SK-N-SH (cell line): ENCODE measurements at regions not wholly inside any gene's neighbourhood (a gene's known extent, or its start where the extent isn't known, plus 50 kb on each side); places are given as distances from the start of the nearest gene placed in this dataset.

Experiments
- CTCF ChIA-PET: fragments of 300-600, 350-600 bp; formaldehyde crosslinking; extraction: SDS; loops from one replicate; lab custom pipeline; 2021; lab: Yijun Ruan, JAX
- POLR2A ChIA-PET: fragments of 350-600 bp; sonication (Branson Sonifier 250); formaldehyde crosslinking; extraction: SDS; loops from one replicate; lab custom pipeline; 2020; ENCODE audit warnings: antibody characterized with exemption, inconsistent platforms; lab: Yijun Ruan, JAX
- DNase-seq: peaks from one replicate; pipeline ENCODE4 v3.0.0; 2012
- H2AFZ ChIP-seq: fragments of 200-600 bp; sonication (generic); 2 replicates; pipeline ENCODE4 v1.8.1; 2016; ENCODE audit warnings: antibody characterized with exemption, mild to moderate bottlenecking, low read depth
- H3F3A ChIP-seq: fragments of 200-600 bp; sonication (generic); replicated peaks from 2 replicates; pipeline ENCODE3; 2016; ENCODE audit warnings: antibody characterized with exemption, mild to moderate bottlenecking; ENCODE audit not compliant: insufficient read depth
- H3K27ac ChIP-seq, 2 experiments: fragments of 200-500 bp in 1 of 2; fragments of 200-600 bp in 1 of 2; sonication (Bioruptor generic) in 1 of 2; sonication (generic), shearing (Covaris generic) in 1 of 2; 2 replicates each; pipeline versions ENCODE4 v1.5.1 to v1.6.1; 2014 to 2016; ENCODE audit warnings: low read depth in 2 of 2, inconsistent platforms in 1 of 2, low read length in 1 of 2, mild to moderate bottlenecking in 1 of 2, mixed read lengths in 1 of 2
- H3K27me3 ChIP-seq: fragments of 200-600 bp; sonication (generic), shearing (Covaris generic); 2 replicates; pipeline ENCODE4 v1.6.1; 2016; ENCODE audit warnings: mixed run types; ENCODE audit not compliant: insufficient read depth
- H3K36me3 ChIP-seq, 2 experiments: fragments of 200-500 bp in 1 of 2; fragments of 200-600 bp in 1 of 2; sonication (Bioruptor generic) in 1 of 2; sonication (generic) in 1 of 2; replicated peaks in 1 of 2; 2 replicates each; pipeline versions ENCODE3 to v1.5.1; 2014 to 2016; ENCODE audit warnings: low read length in 1 of 2, mild to moderate bottlenecking in 1 of 2; ENCODE audit not compliant: insufficient read depth in 2 of 2, control insufficient read depth in 1 of 2
- H3K4me1 ChIP-seq, 2 experiments: fragments of 200-500 bp in 1 of 2; fragments of 200-600 bp in 1 of 2; sonication (Bioruptor generic) in 1 of 2; sonication (generic), shearing (Covaris generic) in 1 of 2; 2 replicates each; pipeline versions ENCODE4 v1.5.1 to v1.6.1; 2014 to 2016; ENCODE audit warnings: low read depth in 1 of 2, low read length in 1 of 2, mixed run types in 1 of 2; ENCODE audit not compliant: insufficient read depth in 2 of 2, control insufficient read depth in 1 of 2
- H3K4me2 ChIP-seq: fragments of 200-600 bp; sonication (generic), shearing (Covaris generic); 2 replicates; pipeline ENCODE4 v1.6.1; 2017; ENCODE audit warnings: mixed run types
- H3K4me3 ChIP-seq, 2 experiments: fragments of 200-500 bp in 1 of 2; fragments of 200-600 bp in 1 of 2; sonication (Bioruptor generic) in 1 of 2; sonication (generic), shearing (Covaris generic) in 1 of 2; 2 replicates each; pipeline versions ENCODE4 v1.5.1 to v1.8.1; 2014 to 2016; ENCODE audit warnings: low read depth in 2 of 2, inconsistent platforms in 1 of 2, low read length in 1 of 2, mild to moderate bottlenecking in 1 of 2, mixed read lengths in 1 of 2, moderate library complexity in 1 of 2
- H3K79me2 ChIP-seq: fragments of 200-600 bp; sonication (generic); 2 replicates; pipeline ENCODE4 v1.8.1; 2017; ENCODE audit warnings: mild to moderate bottlenecking; ENCODE audit not compliant: insufficient read depth
- H3K9ac ChIP-seq: fragments of 200-600 bp; sonication (generic); 2 replicates; pipeline ENCODE4 v1.6.1; 2017; ENCODE audit warnings: mixed run types
- H3K9me2 ChIP-seq: fragments of 200-600 bp; sonication (generic); 2 replicates; pipeline ENCODE4 v1.6.1; 2017; ENCODE audit warnings: mixed run types
- H3K9me3 ChIP-seq: fragments of 200-600 bp; sonication (generic); 2 replicates; pipeline ENCODE4 v1.6.1; 2017; ENCODE audit warnings: mixed run types, mild to moderate bottlenecking, moderate library complexity
- H4K20me1 ChIP-seq: fragments of 200-600 bp; sonication (generic); 2 replicates; pipeline ENCODE4 v1.6.1; 2017; ENCODE audit warnings: mild to moderate bottlenecking, mixed run types; ENCODE audit not compliant: insufficient read depth
- ELF1 ChIP-seq: IDR thresholded peaks from 2 replicates; pipeline ENCODE4 v1.4.0; 2012
- EP300 ChIP-seq, 2 experiments: IDR thresholded peaks; 2 replicates each; pipeline versions ENCODE4 v1.4.0 to v1.6.1; 2012; ENCODE audit warnings: borderline replicate concordance in 1 of 2, low read depth in 1 of 2, low read length in 1 of 2
- EZH2phosphoT487 ChIP-seq: fragments of 200-600 bp; sonication (generic); IDR thresholded peaks from 2 replicates; pipeline ENCODE4 v1.6.1; 2017; ENCODE audit warnings: low read depth, mixed run types, mild to moderate bottlenecking, antibody characterized with exemption, moderate library complexity, borderline replicate concordance
- FOSL2 ChIP-seq: IDR thresholded peaks from 2 replicates; pipeline ENCODE4 v1.4.0; 2012; ENCODE audit warnings: low read depth, mild to moderate bottlenecking, moderate library complexity, borderline replicate concordance
- FOXM1 ChIP-seq: IDR thresholded peaks from 2 replicates; pipeline ENCODE4 v1.4.0; 2012; ENCODE audit warnings: low read depth, mild to moderate bottlenecking
- GABPA ChIP-seq: IDR thresholded peaks from 2 replicates; pipeline ENCODE4 v1.4.0; 2012; ENCODE audit warnings: low read depth, mild to moderate bottlenecking
- MEF2A ChIP-seq: IDR thresholded peaks from 2 replicates; pipeline ENCODE4 v1.4.0; 2012; ENCODE audit warnings: low read depth, borderline replicate concordance
- MXI1 ChIP-seq: IDR thresholded peaks from 2 replicates; pipeline ENCODE4 v1.6.1; 2012; ENCODE audit warnings: mild to moderate bottlenecking, low read depth, low read length, improper control_type of control experiment
- RAD21 ChIP-seq: IDR thresholded peaks from 2 replicates; pipeline ENCODE4 v1.6.1; 2012; ENCODE audit warnings: mild to moderate bottlenecking, low read length
- RCOR1 ChIP-seq: fragments of 150-350 bp; IDR thresholded peaks from 2 replicates; pipeline ENCODE4 v1.6.1; 2017; ENCODE audit warnings: antibody characterized with exemption, low read length
- RXRA ChIP-seq: IDR thresholded peaks from 2 replicates; pipeline ENCODE4 v1.4.0; 2012; ENCODE audit warnings: low read depth, mild to moderate bottlenecking, borderline replicate concordance
- TCF12 ChIP-seq: IDR thresholded peaks from 2 replicates; pipeline ENCODE4 v1.4.0; 2012
- TEAD4 ChIP-seq: IDR thresholded peaks from 2 replicates; pipeline ENCODE4 v1.4.0; 2012; ENCODE audit warnings: mild to moderate bottlenecking, borderline replicate concordance; ENCODE audit not compliant: insufficient read depth
- YY1 ChIP-seq: IDR thresholded peaks from 2 replicates; pipeline ENCODE4 v1.4.0; 2012; ENCODE audit warnings: low read depth, mild to moderate bottlenecking
- whole genome bisulfite sequencing: methylation state at CpG from one replicate; pipeline ENCODE4 v1.1.6; 2017; ENCODE audit warnings: low lambda C conversion rate; 5-methylcytosine and 5-hydroxymethylcytosine counted together
- TF ChIP-seq, protein P1 (sequence below): fragments of 150-350 bp; IDR thresholded peaks from 2 replicates; pipeline ENCODE4 v1.6.1; 2016; ENCODE audit warnings: mild to moderate bottlenecking, low read depth, low read length
- TF ChIP-seq, protein P2 (sequence below): IDR thresholded peaks from 2 replicates; pipeline ENCODE4 v1.4.0; 2012; ENCODE audit warnings: low read depth, borderline replicate concordance
- TF ChIP-seq, protein P3 (sequence below): IDR thresholded peaks from 2 replicates; pipeline ENCODE4 v1.4.0; 2012; ENCODE audit warnings: low read depth, borderline replicate concordance
- TF ChIP-seq, protein P4 (sequence below): fragments of 150-350 bp; IDR thresholded peaks from 2 replicates; pipeline ENCODE4 v1.6.1; 2017; ENCODE audit warnings: antibody characterized with exemption, low read length, low read depth, borderline replicate concordance
- TF ChIP-seq, protein P5 (sequence below): fragments of 200-600 bp; sonication (generic); IDR thresholded peaks from 2 replicates; pipeline ENCODE4 v1.6.1; 2017; ENCODE audit warnings: antibody characterized with exemption, mild to moderate bottlenecking, moderate library complexity

DNA sequence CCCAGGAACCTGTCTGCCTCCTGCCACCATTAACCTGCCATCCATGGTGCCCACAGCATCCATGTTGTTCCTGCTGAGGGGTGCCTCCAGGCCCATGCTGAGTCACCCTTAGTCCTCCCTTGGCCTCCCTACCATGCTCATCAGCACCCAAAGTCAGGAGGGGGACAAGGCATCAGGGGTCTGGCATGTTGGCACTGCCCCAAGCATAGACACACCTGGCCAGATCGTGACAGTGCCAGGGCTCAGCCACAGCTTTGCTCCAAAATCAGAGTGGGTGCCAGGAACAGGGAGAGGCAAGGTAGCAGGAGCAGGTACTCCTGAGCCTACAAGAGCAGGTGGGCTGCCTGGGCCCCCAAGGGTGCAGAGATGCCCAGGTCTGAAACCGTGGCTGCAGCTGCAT lies 566.6 kb downstream of the TLE1 start:
- no peak for TF ChIP-seq MXI1
- no peak for TF ChIP-seq YY1
- Histone ChIP-seq H3F3A (no peaks in the 10 kb centered on the region), H4K20me1 (no peaks in the 10 kb centered on the region), H3K36me3 (no peaks in the 10 kb centered on the region), H3K9ac (no peak overlapping the region), H3K4me1 (no peaks in the 10 kb centered on the region), H3K27ac (no peak overlapping the region), H2AFZ (no peak overlapping the region), H3K9me3 (no peaks in the 10 kb centered on the region), H3K27me3 (no peaks in the 10 kb centered on the region), H3K79me2 (no peaks in the 10 kb centered on the region), H3K4me3 (no peak overlapping the region), H3K9me2 (no peaks in the 10 kb centered on the region), H3K4me2 (no peak overlapping the region)
- no peak for DNase-seq
- WGBS = no CpG with 5 or more reads among the region's 2 CpGs
- ChIA-PET CTCF (no interaction called here), POLR2A (no interaction called here)

DNA sequence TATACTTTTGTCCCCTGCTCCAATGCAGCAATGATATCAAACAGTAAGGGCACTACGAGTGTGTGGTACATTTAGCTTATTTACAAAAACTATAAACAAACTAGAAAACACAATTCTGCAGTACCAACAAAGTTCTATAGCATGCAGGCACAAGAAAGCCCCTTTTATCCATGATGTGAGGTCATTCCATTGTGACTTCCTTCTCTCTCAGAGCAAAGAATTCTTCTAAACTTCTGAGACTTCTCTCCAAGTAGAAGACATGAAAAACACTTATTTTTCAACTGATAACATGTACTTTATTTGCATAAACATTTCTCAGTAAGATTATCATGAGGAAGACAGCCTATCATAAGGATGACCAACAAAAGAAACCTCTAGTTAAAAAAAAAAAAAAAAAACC lies 569.8 kb downstream of the TLE1 start:
- H3F3A ChIP-seq = no peaks in the 10 kb centered on the region
- no peaks in the 10 kb centered on the region for H3K9me3 ChIP-seq
- H3K9me2 ChIP-seq = no peaks in the 10 kb centered on the region
- ChIA-PET POLR2A (no interaction called here), CTCF (interaction anchor here (2.6 kb wide), 1 partner anchor 16 kb away, joined by 8 read pairs; no protein-coding TSS in a partner anchor)
- H3K9ac ChIP-seq = no peak overlapping the region
- no peaks in the 10 kb centered on the region for H3K4me1 ChIP-seq
- 6% methylated on average over 1 of the region's 1 CpG for WGBS
- H3K27me3 ChIP-seq = no peaks in the 10 kb centered on the region
- no peak overlapping the region for H3K27ac ChIP-seq
- no peaks in the 10 kb centered on the region for H3K79me2 ChIP-seq
- no peak for DNase-seq
- H3K4me3 ChIP-seq = no peak overlapping the region
- no peaks in the 10 kb centered on the region for H3K36me3 ChIP-seq
- H2AFZ ChIP-seq = no peak overlapping the region
- H3K4me2 ChIP-seq = no peak overlapping the region
- no peaks in the 10 kb centered on the region for H4K20me1 ChIP-seq
- TF ChIP-seq RAD21 (no peak), TCF12 (no peak), FOXM1 (no peak), RCOR1 (no peak), MEF2A (no peak), MXI1 (no peak), ELF1 (no peak), RXRA (no peak), EP300 (IDR thresholded peaks at IDR 0.05; ENCODE audit: borderline replicate concordance in 1 of 2, low read depth in 1 of 2, low read length in 1 of 2) (no peak), TEAD4 (no peak), EZH2phosphoT487 (no peak), GABPA (no peak), FOSL2 (no peak)
- TF ChIP-seq, protein P1, sequence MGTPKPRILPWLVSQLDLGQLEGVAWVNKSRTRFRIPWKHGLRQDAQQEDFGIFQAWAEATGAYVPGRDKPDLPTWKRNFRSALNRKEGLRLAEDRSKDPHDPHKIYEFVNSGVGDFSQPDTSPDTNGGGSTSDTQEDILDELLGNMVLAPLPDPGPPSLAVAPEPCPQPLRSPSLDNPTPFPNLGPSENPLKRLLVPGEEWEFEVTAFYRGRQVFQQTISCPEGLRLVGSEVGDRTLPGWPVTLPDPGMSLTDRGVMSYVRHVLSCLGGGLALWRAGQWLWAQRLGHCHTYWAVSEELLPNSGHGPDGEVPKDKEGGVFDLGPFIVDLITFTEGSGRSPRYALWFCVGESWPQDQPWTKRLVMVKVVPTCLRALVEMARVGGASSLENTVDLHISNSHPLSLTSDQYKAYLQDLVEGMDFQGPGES = no peak
- TF ChIP-seq, protein P2, sequence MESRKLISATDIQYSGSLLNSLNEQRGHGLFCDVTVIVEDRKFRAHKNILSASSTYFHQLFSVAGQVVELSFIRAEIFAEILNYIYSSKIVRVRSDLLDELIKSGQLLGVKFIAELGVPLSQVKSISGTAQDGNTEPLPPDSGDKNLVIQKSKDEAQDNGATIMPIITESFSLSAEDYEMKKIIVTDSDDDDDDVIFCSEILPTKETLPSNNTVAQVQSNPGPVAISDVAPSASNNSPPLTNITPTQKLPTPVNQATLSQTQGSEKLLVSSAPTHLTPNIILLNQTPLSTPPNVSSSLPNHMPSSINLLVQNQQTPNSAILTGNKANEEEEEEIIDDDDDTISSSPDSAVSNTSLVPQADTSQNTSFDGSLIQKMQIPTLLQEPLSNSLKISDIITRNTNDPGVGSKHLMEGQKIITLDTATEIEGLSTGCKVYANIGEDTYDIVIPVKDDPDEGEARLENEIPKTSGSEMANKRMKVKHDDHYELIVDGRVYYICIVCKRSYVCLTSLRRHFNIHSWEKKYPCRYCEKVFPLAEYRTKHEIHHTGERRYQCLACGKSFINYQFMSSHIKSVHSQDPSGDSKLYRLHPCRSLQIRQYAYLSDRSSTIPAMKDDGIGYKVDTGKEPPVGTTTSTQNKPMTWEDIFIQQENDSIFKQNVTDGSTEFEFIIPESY = no peak
- TF ChIP-seq, protein P3, sequence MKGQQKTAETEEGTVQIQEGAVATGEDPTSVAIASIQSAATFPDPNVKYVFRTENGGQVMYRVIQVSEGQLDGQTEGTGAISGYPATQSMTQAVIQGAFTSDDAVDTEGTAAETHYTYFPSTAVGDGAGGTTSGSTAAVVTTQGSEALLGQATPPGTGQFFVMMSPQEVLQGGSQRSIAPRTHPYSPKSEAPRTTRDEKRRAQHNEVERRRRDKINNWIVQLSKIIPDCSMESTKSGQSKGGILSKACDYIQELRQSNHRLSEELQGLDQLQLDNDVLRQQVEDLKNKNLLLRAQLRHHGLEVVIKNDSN = no peak
- TF ChIP-seq, protein P4, sequence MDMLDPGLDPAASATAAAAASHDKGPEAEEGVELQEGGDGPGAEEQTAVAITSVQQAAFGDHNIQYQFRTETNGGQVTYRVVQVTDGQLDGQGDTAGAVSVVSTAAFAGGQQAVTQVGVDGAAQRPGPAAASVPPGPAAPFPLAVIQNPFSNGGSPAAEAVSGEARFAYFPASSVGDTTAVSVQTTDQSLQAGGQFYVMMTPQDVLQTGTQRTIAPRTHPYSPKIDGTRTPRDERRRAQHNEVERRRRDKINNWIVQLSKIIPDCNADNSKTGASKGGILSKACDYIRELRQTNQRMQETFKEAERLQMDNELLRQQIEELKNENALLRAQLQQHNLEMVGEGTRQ = no peak
- TF ChIP-seq, protein P5, sequence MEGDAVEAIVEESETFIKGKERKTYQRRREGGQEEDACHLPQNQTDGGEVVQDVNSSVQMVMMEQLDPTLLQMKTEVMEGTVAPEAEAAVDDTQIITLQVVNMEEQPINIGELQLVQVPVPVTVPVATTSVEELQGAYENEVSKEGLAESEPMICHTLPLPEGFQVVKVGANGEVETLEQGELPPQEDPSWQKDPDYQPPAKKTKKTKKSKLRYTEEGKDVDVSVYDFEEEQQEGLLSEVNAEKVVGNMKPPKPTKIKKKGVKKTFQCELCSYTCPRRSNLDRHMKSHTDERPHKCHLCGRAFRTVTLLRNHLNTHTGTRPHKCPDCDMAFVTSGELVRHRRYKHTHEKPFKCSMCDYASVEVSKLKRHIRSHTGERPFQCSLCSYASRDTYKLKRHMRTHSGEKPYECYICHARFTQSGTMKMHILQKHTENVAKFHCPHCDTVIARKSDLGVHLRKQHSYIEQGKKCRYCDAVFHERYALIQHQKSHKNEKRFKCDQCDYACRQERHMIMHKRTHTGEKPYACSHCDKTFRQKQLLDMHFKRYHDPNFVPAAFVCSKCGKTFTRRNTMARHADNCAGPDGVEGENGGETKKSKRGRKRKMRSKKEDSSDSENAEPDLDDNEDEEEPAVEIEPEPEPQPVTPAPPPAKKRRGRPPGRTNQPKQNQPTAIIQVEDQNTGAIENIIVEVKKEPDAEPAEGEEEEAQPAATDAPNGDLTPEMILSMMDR = no peak
